ENCODE measurements at regions not wholly inside any gene's neighbourhood (a gene's known extent, or its start where the extent isn't known, plus 50 kb on each side); places are given as distances from the start of the nearest gene placed in this dataset.
"Not testable (repeated sequence)": the region's sequence is repeated elsewhere in the genome, so short reads cannot be mapped to it uniquely, and the experiment has no call there.

DNA sequence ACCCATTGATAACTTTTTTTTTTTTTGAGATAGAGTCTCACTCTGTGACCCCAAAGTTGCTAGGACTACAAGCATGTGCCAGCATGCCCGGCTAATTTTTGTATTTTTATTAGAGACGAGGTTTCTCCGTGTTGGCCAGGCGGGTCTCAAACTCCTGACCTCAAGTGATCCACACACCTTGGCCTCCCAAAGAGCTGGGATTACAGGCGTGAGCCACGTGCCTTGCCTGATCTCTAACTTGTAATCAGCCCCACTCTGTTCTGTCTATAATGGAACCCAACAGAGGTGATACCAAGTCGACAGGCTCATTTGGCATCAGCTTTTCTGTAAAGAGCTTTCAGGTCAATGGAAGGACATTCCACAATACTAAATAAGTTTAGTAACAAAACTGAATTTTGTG is 99.4 kb downstream of the HFE start:
- no peaks in the 10 kb centered on the region for H3K27me3 Mint-ChIP-seq
- H3K4me3 Mint-ChIP-seq: no peak overlapping the region
- no peak overlapping the region for H3K27ac Mint-ChIP-seq
- DNase-seq (no peak), ATAC-seq (no peak)
- no peaks in the 10 kb centered on the region for H3K9me3 Mint-ChIP-seq
- H3K4me1 Mint-ChIP-seq: peaks cover 56% of the 10 kb centered on the region

DNA sequence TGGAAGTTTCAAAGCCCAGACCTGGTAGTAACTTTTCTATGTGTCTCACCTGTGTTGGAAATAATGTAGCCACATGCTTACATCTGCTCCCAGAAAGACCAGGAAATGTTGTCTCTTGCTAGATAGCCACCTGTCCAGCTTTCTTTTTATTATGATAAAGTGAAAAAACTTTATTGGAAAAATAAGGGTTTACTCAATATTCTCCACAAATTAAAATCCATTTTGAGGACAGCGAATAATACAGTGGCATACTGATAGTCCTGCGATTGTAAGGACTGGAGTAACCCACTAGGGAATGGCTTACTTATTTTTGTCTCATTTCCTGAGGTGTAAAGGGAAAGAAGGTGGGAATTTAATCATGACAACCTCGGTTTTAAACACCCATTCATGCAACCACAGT is 100.1 kb downstream of the HFE start:
- H3K4me3 Mint-ChIP-seq: peak overlapping the region in 1 of 2 donors; percentile 40
- no peaks in the 10 kb centered on the region for H3K9me3 Mint-ChIP-seq
- no peak overlapping the region for H3K27ac Mint-ChIP-seq
- DNase-seq: no peak
- no peaks in the 10 kb centered on the region for H3K27me3 Mint-ChIP-seq
- no peak for ATAC-seq
- peaks cover 56% of the 10 kb centered on the region for H3K4me1 Mint-ChIP-seq

DNA sequence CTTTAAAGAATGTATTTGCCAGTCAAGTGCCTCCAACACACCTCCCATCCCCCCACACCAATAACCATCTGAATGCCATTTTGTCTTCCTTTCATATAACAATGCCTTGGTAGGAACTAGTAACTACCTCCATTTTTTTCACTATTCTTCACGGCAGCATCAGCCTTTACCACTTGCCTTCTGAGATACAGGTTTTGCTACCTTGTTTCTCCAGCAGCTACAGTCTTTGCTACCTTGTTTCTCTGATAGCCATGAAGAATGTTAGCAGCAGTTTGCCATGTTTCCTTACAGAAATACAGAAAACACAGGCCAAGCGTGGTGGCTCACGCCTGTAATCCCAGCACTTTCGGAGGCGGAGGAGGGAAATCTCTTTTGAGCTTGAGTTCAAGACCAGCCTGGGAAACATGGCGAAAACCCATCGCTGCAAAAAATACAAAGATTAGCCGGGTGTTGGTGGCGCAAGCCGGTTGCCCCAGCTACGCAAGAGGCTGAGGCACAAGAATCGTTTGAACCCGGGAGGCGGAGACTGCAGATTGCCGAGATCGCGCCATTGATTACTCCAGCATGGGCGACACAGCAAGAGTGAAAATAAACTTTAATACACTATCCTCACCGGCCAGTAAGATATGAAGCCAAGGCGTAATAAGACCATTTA is 100.9 kb downstream of the HFE start:
- H3K9me3 Mint-ChIP-seq: no peaks in the 10 kb centered on the region
- H3K4me1 Mint-ChIP-seq: peaks cover 56% of the 10 kb centered on the region
- peak; percentile 71 to 79 for DNase-seq
- no peaks in the 10 kb centered on the region for H3K27me3 Mint-ChIP-seq
- peak overlapping the region; percentile 76 to 82 for H3K4me3 Mint-ChIP-seq
- no peak for ATAC-seq
- H3K27ac Mint-ChIP-seq: peak overlapping the region; percentile 93 to 100

- ATAC-seq, H3K27me3 Mint-ChIP-seq, H3K4me3 Mint-ChIP-seq: not testable (repeated sequence)
These were observed 104.3 kb downstream of the HFE start for GRCh38 chr6:26191512-26191911.

GRCh38 chr6:26193467-26194328 is 106.5 kb downstream of the HFE start:
- no peak for ATAC-seq
- H3K27ac Mint-ChIP-seq: no peak overlapping the region
- no peak for DNase-seq
- no peaks in the 10 kb centered on the region for H3K9me3 Mint-ChIP-seq
- H3K4me3 Mint-ChIP-seq: peak overlapping the region in 1 of 2 donors; percentile 92
- no peaks in the 10 kb centered on the region for H3K27me3 Mint-ChIP-seq
- H3K4me1 Mint-ChIP-seq: peaks cover 59% of the 10 kb centered on the region

More at GRCh38 chr6:26191512-26191911, 104.3 kb downstream of the HFE start:
- H3K27ac Mint-ChIP-seq, H3K9me3 Mint-ChIP-seq, DNase-seq: not testable (repeated sequence)
- peaks cover 55% of the 10 kb centered on the region for H3K4me1 Mint-ChIP-seq

GRCh38 chr6:26194329-26194701 is 107.1 kb downstream of the HFE start:
- ATAC-seq (no peak), DNase-seq (no peak)
- Mint-ChIP-seq H3K27ac (peak overlapping the region; percentile 80 to 100), H3K9me3 (no peaks in the 10 kb centered on the region), H3K4me1 (peaks cover 59% of the 10 kb centered on the region), H3K4me3 (peak overlapping the region; percentile 80 to 92), H3K27me3 (no peaks in the 10 kb centered on the region)

DNA sequence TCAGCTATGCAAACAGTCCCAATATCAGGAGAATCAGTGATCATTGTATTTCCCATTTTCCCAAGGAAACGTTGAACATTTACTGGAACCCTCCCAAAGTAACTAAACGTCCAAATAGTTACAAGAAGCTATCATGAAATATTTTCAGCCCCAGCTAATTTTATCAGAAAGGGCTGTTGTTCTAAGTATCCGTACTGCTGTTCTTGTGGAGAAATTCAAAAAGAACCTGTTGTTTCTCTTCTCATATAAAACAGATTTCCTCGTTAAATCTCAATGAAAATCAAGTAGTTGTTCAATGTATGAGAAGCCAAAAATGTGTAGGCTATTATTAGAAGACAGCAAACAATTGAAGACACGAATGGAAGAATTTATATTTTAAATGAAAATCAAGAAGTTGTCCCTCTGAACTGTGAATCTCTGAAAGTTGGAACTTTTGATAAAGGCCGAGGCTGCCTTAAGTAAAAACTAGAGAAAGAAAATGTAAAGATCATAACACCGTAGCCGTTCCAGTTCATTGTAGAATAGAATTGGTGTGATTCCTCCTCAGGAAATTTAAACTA is 107.7 kb downstream of the HFE start:
- DNase-seq (no peak), ATAC-seq (no peak)
- Mint-ChIP-seq H3K9me3 (no peaks in the 10 kb centered on the region), H3K4me1 (peaks cover 60% of the 10 kb centered on the region), H3K27me3 (no peaks in the 10 kb centered on the region), H3K4me3 (peak overlapping the region; percentile 80 to 92), H3K27ac (peak overlapping the region; percentile 98 to 100)

DNA sequence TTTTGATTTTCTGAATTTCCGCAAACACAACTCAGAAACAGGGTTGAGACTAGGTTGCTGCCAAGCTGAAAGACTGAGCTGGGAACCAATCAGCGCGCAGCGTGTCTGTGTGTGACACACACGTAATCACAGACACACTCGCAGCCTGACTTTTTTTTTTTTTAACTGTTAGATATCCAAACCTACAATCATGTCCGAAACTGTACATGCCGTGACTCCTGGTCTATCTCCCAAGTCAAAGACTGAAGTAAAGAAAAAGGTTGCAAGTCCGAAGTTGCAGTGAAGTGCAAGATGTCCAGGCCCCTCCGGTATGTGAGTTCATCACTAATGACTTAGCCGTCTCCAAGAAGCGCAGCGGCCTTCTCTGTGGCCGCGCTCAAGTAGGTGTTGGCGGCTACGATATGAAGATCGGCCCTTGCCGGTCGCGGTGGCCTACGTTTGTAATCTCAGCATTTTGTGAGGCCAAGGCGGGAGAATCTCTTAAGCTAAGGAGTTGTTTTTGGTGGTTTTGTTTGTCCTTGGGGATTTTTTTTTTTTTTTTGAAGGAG is 108.2 kb downstream of the HFE start:
- H3K9me3 Mint-ChIP-seq: no peaks in the 10 kb centered on the region
- H3K4me1 Mint-ChIP-seq: peaks cover 64% of the 10 kb centered on the region
- H3K27ac Mint-ChIP-seq: peak overlapping the region; percentile 98 to 100
- peak overlapping the region; percentile 80 to 92 for H3K4me3 Mint-ChIP-seq
- ATAC-seq (peak; percentile 47), DNase-seq (peak; percentile 81 to 85)
- no peaks in the 10 kb centered on the region for H3K27me3 Mint-ChIP-seq

DNA sequence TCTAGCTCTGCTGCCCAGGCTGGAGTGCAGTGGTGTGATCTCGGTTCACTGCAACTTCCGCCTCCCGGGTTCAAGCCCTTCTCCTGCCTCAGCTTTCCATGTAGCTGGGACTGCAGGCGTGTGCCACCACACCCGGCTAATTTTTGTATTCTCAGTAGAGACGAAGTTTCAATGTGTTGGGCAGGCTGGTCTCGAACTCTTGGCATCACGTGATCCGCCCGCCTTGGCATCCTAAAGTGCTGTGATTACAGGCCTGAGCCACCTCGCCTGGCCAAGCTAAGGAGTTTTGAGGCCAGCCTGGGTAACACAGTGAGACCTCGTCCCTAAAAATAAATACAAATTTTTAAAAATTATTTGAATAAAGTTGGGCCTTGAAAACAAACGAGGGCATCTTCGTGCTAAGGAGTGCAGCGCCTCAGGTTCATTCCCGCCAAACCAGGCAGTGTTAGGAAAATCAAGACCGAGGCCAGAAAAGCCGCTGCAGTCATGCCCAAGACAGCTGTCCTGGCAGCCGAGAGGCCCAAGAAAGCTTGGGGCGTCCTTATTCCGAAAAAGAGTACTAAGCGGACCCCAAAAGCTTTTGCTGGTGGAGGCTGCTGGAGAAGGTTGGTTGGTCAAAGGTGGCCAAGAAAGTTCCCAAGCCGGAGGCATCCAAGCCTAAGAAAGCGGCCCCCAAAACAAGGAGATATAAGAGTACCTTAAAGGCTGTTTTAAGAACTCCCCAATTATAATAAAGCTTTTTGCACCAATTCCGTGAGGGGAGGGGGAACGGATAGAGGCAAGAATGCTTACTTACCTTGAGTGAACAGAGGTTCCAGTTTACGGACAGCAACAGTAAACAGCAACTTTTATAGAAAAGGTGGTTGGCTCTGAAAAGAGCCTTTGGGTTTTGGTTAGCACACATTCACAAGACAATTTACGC is 109.0 kb downstream of the HFE start:
- H3K27ac Mint-ChIP-seq: peak overlapping the region; percentile 98 to 100
- DNase-seq (peak; percentile 77 to 83), ATAC-seq (peak; percentile 2)
- no peaks in the 10 kb centered on the region for H3K27me3 Mint-ChIP-seq
- peak overlapping the region; percentile 80 to 92 for H3K4me3 Mint-ChIP-seq
- no peaks in the 10 kb centered on the region for H3K9me3 Mint-ChIP-seq
- peaks cover 68% of the 10 kb centered on the region for H3K4me1 Mint-ChIP-seq

DNA sequence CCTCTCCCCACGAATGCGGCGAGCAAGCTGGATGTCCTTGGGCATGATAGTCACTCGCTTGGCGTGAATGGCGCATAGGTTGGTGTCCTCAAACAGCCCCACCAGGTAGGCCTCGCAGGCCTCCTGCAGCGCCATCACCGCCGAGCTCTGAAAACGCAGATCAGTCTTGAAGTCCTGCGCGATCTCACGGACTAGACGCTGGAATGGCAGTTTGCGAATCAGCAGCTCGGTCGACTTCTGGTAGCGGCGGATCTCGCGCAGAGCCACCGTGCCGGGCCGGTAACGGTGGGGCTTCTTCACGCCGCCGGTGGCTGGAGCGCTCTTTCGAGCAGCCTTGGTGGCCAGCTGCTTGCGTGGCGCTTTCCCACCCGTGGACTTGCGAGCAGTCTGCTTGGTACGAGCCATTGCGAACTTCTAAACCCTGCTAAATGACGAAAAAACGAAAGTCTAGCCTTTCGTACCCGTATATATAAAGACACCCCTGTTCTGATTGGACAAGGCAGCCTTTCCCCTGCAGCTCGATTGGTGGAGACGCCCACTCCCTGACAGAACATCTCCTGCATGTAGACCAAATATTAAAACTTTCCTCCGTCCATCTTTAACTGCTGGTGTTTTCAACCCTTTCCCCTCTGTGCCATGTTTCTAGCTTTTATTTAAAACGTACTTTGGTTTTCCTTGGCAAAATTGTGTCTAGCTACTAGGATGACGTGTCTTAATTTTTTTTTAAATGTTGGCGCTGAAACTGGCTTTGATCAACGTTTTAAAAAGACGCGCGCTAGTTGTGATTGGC is 109.8 kb downstream of the HFE start:
- peak; percentile 87 to 89 for DNase-seq
- H3K4me1 Mint-ChIP-seq: peaks cover 73% of the 10 kb centered on the region
- H3K4me3 Mint-ChIP-seq: peak overlapping the region; percentile 80 to 92

DNA sequence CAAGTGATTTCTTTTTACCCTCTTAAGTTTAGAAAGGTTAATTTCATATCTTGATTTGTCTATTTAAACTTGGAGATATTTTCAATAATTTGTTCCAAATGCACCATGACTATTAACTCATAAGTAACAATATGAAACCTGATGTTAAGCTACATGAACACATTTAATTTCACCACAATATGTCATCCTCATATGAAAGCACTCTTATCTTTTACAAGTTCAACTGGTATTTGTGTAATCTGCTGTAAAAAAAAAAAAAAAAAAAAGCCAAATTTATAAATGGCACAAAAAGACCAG is 110.4 kb downstream of the HFE start:
- Mint-ChIP-seq H3K27me3 (no peaks in the 10 kb centered on the region), H3K4me3 (peak overlapping the region; percentile 80 to 92), H3K27ac (peak overlapping the region; percentile 98 to 100), H3K9me3 (no peaks in the 10 kb centered on the region), H3K4me1 (peaks cover 72% of the 10 kb centered on the region)
- ATAC-seq: no peak
- DNase-seq: no peak

More for the DNA sequence above, 109.8 kb downstream of the HFE start:
- no peaks in the 10 kb centered on the region for H3K27me3 Mint-ChIP-seq
- ATAC-seq: peak; percentile 45
- peak overlapping the region; percentile 98 to 100 for H3K27ac Mint-ChIP-seq
- H3K9me3 Mint-ChIP-seq: no peaks in the 10 kb centered on the region

GRCh38 chr6:26197933-26198721 is 110.9 kb downstream of the HFE start:
- DNase-seq (peak; percentile 82 to 88), ATAC-seq (peak; percentile 8)
- Mint-ChIP-seq H3K9me3 (no peaks in the 10 kb centered on the region), H3K27ac (peak overlapping the region; percentile 98 to 100), H3K4me3 (peak overlapping the region; percentile 80 to 92), H3K27me3 (no peaks in the 10 kb centered on the region), H3K4me1 (peaks cover 70% of the 10 kb centered on the region)

GRCh38 chr6:26198722-26199056 is 111.5 kb downstream of the HFE start:
- Mint-ChIP-seq H3K4me1 (peaks cover 69% of the 10 kb centered on the region), H3K27me3 (no peaks in the 10 kb centered on the region), H3K27ac (peak overlapping the region; percentile 98 to 100), H3K4me3 (peak overlapping the region; percentile 80 to 92), H3K9me3 (no peaks in the 10 kb centered on the region)
- no peak for DNase-seq
- peak; percentile 30 for ATAC-seq
